HG02623 (cell line): ENCODE measurements at regions not wholly inside any gene's neighbourhood (a gene's known extent, or its start where the extent isn't known, plus 50 kb on each side); places are given as distances from the start of the nearest gene placed in this dataset.

Source experiments
- ATAC-seq: cut with Tn5 transposase; IDR thresholded peaks from one replicate; pipeline ENCODE4 v1.9.1; 2021; ENCODE audit warnings: moderate library complexity; ENCODE audit not compliant: unreplicated experiment

DNA sequence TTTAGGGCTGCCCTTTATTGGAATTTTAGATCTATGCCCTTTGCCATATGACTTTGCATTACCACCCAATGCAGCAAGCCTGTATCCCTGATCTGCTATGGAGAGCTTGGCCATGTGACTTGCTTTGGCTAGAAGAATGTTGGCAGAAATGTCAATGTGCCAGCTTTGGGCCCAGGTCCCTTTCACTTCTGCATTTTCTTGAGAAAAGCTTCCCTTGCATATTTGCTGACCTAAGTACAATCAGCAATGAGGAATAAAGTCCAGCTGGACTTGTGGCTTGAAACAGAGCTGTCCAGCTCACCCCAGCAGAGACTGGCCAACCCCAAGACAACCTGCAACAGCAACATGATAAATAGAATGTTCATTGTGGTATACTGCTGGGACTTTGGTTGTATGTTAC, 135.9 kb downstream of the PAH start:
- no peak for ATAC-seq

DNA sequence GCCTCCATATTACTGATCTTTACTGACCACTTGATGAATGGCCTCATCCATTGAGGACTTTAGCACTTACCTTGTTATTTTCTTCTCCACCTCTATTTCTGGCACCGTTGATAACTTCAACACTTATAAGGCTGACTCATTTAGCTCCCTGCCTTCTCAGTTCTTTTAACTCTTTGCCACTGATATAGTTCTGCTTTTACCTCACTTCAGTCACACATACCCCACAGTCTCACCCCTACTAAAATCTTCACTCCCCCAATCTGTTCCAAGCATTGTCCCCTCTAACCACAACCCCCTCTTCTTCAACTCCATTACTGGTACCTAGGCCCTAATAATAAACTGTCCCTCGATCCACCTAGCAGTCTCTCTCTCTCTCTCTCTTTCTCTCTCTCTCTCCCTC, 141.0 kb downstream of the PAH start:
- ATAC-seq, result no peak

DNA sequence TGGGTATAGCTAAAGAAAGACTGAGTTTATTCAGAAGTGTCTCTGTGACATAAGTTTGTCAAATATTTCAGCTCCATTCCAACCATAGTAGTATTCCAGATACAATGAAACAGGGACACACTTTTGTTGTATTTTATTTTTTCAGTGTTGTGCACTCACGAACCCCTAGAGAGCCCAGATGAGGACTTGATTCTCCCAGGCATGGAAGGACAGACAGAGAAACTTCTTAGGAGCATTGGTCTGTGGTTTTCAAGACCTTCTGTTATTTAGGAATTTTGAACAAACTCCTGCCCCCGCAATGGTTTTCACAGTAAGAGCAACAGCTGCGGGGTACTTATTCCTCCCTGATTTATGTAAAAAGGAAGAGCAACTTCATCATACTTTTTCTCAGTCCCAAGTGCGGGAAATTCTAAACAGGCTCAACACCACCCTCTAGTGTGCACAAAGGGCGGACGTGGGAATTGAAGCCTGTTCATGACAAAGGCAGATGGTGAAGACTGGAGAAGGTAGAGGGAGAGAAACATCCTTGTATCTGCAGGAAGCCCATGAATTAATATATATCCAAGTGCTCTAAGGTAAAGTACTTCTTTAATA, 147.6 kb downstream of the PAH start:
- ATAC-seq, result peak; percentile 63

DNA sequence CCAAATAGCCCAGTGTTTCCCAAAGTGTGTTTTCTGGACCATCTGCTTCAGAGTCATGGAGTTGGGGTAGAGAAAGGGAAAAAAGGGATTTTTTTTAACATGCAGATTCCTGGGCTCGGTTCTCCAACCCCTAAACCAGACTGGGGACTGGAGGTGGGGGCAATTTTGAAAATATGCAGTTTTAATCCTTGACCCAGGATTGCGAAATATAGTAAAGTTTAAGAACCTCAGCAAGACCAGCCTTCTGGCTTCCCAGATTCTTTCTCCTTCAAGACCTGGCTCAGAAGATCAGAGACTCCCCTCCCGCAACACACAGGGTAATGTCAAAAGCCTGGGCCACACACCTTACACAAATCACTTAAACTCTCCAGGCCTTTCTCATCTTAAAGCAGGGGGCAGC, 150.1 kb downstream of the PAH start:
- no peak for ATAC-seq

DNA sequence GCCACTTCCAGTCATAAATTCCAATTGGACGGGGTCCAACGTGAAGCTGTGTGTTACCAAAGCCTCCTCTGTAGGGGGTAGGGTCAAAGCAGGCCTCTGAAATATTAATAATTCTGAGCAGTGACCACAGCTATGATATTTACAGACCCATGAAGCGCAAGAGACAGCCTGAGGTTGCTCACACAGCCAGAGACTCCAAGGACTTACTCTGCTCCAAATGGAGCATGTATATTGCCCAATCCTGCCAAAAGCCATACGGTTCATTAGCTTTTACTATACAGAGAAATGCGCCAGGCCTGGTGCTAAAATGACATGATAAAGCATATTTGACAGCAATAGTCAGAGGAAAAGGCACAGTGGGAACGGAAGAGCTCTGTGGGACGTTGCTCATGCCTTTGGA, 151.3 kb downstream of the PAH start:
- ATAC-seq, result no peak

DNA sequence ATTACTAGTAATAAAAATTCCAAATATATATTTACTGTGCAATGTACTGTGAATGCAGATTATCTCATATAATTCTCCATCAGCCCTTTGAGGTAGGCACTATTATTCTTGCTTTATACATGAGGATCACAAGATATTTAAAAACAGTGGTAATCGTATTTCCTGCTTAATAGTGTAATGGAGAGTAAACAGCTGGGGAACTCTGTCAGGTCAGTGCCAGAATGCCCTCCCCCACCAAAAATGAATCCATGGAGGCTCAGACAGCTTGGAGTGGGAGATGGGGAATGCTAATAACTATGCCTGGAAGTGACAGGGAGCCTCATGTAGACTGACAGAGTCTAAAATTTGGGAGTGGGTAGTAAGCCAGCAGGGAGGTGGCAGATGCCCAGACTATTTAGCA, 153.6 kb downstream of the PAH start:
- no peak for ATAC-seq

DNA sequence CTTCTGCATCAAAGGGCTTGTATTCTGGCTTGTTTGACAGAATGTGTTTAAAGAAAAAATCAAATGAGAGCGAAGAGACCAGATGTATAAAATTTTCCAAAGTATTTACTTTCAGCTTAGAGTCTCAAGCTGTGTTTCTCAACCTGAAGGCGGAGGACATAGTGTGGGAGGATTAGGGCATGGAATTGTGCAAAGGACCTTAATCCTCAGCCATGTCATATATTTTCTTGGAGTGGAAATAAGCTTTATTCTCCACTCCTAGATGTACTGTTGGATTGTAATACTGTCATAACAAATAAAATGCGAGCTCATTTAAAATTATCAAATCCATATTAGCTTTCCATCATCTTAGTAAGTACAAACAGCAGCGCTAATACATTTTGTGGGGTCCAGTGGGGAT, 154.0 kb downstream of the PAH start:
- no peak for ATAC-seq

DNA sequence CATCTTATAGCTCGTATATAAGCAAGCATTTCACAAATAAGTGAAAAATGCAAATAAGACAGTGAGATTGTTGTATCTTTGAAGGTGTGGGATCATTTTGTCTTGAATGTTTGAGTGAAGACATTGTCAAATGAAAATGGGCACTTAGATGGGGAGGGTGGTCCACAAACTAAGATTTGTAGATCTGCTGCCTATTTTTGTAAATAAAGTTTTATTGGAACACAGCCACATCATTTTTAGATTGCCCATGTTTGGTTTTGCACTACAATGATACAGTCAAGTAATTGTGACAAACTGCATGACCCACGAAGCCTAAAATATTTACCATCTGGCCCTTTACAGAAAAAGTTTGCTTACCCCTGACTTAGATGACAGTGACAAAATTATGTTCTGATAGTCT, 156.7 kb downstream of the PAH start:
- ATAC-seq, result no peak

DNA sequence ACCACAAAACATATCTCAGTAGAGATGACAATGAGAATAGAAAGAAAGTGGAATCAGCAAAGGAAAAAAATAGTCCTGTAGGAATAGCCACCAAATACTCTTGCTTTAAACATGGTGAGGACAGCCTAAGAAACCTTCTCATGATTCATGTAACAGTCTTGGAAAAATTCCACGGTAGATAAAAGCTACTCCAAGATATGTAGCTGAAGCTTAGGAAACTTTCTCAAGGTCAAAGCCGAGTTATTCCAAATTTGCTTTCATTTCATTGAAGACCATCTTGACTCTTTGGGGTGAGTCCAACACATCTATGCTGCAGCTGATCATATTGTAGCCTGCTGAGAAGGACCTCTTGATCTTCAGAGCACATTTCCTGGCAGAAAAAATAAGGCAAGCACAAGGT, 157.6 kb downstream of the PAH start:
- ATAC-seq, result no peak

DNA sequence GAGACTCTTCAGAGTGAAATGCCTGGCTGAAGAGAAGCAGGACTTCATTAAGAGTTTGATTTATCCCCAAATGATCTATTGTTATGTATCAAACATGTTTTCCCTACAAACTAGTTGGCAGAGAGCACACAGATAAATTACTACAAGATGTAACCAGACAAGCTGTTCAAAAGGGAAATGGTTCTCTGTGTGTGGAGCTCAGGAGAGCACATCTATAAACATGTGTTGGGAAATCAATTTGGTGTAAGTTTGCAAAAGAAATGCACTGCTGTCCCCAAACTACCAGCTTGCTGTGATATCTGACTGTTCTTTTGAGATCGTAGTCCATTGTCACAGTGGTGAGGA, 159.2 kb downstream of the PAH start:
- no peak for ATAC-seq

DNA sequence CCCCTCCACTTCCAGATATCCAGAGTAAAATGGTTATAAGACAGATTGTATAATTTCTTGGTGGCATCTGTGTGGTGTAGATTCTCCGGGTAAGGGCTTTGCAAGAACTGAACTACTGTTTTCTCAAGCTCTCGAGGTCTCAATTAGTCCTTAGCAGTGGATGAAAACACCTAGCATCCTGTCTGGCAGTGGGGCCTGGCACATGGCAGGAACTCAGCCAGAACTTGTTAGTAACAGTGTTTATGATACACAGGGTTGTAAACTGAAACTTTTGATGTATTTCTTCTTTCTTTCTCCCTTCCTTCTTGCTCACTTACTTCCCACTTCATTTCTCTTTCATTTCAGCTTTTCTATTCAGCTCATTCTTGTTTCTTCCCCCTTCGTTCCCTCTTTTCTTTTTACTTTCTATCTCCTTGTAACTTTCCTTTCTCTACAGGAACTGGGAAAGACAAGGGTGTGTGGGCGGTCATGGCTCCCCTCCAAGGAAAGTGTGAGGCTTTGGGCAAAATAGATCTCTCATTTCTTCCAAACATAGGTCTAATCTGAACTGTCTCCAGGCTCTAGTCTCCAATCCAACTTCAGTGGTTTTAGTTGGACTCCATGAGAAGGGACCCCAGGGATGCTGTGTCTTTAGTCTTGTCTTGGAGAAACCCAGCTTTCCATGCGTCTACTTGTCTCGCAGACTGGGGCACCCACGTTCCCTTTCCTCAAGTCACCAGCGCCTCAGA, 159.7 kb downstream of the PAH start:
- no peak for ATAC-seq

DNA sequence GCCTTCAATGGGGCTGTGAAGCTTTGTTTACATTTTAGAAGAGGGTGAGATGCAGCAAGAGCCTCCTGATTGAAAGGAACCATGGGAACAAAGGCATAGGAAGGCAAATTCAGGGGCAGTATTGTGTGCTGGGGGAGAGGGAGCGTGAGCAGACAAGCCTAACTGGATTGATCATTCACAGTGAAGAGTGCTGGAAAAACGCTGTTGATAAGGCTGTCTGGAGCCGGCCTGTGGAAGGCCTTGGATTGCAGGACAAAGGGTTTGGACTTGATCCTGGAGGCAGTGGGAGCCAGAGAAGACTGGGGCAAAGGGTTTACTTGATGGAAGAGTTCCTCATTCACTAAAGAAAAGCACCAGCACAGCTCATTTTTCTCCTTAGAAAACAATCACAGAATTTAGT, 160.5 kb downstream of the PAH start:
- ATAC-seq, result no peak

DNA sequence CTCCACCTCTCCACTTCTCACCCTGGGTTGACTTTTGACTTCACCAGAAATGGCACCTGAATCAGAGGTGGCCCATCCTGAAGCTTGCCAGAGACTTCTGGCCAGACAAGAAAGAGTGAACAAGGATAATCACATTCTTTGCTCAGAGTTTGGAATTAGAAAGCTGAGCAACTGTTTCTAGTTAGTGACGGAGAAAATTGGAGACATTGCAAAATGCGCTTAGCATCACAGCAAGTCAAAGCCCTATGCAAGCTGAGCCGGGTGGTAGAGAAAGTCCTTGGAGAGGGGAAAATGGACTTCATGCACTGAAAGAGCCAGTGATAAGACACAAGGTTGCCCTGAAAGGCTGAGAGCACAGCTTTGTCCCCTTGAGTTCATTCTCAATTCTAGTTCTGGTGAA, 161.8 kb downstream of the PAH start:
- no peak for ATAC-seq

DNA sequence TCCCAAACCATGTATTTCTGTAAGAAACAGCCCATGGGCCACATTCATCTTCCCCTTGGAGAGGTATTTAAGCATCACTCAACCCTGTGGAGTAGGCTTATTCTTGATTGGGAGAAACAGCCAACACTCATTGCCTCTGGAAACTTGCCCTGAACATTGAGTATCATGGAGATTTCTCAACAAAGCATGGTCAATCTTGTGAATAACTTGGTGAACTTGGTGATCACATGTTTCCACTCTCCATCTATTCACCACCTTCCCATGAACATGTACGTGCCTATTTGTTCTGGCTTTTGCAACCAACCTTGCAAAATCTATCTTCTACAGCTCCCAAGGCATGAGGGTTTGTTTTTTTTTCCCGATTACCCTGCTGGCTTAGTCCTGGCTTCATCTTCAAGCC, 163.2 kb downstream of the PAH start:
- ATAC-seq, result no peak

DNA sequence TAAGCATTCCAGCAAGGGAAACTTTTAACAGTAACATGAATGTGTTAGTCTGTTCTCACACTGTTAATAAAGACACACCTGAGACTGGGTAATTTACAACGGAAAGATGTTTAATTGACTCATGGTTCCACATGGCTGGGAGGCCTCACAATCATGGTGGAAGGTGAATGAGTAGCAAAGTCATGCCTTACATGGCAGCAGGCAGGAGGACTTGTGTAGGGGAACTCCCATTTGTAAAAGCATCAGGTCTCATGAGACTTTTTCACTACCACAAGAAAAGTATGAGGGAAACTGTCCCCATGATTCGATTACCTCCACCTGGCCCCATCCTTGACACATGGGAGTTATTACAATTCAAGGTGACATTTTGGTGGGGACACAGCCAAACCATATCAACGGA, 168.3 kb downstream of the PAH start:
- no peak for ATAC-seq

DNA sequence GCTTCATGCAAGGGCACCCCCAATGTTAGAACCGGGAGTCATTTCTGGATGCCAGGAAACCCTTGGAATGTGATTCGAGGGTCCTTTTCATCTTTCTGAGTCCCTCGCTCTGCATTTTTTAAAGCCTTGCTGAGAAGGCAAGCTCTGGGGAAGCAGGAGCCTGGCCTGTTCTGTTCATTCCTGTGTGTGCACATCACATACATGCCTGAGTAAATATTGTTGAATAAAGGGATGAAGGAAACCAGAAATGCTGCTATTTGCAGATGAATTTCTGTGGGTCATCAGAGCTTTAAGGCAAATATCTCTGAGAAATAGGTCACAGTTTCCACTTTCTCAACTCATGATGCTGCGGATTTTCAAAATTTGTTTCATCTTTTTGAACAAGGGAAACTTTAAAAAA, 170.1 kb downstream of the PAH start:
- no peak for ATAC-seq

DNA sequence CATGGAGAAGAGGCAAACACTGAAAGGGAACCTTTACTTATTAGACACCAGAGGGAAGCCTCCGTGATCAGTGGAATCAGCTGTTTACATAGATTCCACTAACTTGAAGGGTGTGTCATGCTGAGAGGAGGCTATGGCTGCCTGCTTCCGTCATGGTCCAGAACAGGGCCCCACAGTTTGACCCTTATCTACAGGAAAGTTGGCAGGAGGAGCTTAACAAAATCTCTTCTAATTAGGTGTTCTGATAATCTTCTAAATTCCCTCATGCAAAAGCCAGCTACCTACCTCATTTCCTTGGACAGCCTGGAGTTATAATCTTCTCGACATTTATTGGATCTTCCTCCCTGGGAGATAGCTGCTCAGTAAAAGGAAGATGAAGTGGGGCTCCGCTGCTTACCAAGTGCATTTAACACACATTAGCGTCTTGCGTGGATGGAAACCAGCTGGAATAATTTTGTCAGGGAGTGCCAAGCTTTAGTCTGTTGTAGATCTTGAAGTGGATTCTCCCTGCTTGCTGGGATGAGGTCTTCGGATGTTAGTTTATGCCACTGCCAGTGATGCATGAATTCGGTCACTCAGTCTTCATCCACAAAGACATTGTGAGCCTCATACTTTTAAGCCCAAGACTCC, 171.0 kb downstream of the PAH start:
- ATAC-seq, result no peak

DNA sequence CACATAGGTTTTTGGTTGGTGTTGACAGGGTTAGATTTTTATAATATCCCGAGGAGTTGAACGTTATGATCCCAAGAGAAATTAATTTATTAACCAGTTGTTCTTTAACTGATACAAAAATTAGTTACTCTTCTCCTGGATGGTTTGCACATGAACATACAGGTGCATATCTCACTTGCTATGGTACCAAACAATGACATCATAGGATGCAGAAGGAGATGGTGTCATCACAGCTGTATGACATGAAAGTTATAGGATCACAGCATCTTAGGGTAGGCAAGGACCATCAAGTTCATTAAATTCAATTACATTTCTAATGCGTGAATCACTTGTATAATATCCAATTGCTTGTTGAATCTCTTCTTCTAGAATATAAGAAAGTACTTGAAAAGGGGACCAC, 175.8 kb downstream of the PAH start:
- ATAC-seq, result no peak

DNA sequence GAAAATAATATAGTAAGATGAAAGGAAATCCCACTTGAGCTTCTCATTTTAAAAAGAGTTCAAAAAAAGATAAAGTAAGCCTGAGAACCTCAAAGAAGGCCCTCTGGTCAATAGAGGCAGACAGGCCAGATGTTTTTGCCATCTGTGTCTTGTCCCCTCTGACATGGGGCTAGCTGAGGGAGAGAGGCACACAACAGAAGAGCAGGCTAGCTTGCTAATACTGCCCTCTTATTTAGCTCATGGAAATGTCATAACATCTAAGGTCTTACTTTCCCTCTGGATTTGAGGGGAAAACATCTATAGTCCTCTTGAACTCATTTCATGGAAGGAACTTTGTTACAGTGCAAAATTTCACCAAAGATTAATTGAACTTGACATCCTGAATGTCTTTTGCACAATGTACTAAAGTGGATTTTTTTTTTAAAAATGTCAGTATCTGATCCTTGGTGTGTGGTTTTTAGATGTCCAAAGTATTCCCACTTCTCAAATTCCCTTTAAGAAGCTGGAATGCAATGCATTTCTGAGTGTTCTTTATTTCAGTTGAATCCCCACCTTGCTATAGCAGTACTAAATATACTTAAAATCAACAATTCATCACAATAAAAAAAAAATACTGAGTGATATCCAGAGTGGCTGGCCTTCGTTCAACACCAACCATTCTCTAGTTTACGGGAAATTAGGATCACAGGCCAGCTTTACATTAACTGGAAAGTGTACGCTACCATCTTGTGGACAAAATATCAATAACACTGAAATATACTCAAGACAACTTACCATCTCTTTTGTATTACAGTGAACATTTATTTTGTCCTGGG, 176.7 kb downstream of the PAH start:
- ATAC-seq, result no peak

DNA sequence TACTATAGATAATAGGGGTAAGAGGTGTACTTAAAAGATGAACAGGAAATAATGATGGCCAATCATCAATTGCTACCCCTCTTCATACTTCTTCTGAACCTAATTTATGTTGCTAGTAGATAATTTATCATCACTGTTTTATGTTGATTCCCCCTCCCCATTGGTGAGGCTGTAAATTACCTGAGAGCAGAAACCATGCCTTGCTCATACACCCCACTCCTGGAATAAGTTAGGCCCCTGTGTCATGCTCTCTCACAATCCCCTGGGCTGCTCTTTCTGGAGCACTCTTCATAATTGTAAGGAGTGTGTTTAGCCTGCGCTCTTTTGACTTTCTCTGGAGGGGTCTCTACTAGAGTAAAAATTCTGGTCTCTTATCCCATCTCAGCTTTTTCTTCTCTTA, 180.7 kb downstream of the PAH start:
- no peak for ATAC-seq

DNA sequence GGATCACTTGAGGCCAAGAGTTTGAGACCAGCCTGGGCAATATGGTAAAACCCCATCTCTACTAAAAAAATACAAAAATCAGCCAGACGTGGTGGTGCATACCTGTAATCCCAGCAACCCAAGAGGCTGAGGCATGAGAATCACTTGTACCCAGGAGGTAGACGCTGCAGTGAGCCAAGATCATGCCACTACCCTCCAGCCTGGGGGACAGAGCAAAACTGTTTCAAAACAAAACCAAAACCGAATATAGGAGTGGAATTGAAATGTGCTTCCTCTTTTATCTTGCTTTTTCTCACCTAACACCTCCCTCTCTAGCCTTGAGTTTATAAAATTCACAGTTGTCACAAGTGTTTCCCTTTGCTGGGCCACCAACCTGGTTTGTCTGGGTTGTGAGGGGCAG, 181.9 kb downstream of the PAH start:
- peak; percentile 96 for ATAC-seq

DNA sequence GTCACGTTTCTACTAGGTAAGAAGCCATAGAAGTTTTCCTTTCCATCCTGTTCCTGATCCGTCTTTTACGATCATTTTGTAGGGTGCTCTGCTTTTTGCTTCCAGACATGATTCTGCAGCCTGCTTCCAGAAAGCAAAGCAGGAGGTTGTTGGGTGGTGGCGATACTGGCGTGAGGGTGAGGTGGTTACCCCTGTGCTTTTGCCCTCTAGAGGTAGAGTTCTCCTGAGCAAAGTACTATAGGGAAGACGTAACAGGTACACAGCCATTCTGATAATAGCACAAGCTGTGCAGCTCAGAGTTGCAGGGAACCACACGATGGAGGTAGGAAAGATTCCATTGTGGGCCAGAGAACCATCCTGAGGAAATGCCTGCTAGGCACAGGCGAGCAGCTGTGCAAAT, 186.0 kb downstream of the PAH start:
- ATAC-seq, result no peak
